ENCODE measurements at regions not wholly inside any gene's neighbourhood (a gene's known extent, or its start where the extent isn't known, plus 50 kb on each side); places are given as distances from the start of the nearest gene placed in this dataset.
A peak's percentile ranks its signal among the peaks of the same experiment; 100 is the strongest.

DNA sequence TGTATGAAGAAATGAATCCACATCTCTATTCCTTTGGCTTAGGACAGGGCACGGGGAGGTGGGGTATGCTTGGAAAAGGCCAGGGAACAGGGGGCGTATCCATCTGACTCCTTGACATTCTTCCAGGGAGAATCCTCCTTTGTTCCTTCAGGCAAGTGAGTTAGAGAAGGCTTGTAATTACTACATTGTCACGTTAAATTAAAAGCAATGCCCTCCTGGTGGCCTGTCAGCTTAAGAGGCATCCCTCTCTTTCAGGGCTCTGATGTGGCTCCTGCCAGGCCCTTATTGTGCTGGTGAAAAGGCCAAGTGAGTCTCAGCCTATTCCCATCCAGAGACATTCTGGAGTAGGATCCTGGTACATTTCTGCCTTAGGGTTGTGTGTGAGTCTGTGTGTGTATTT lies 128.3 kb downstream of the FOXA2 start:
- no peaks in the 10 kb centered on the region for H3K9me3 ChIP-seq
- H3K4me1 Mint-ChIP-seq (ENCODE audit: low read depth, unreplicated experiment), result peaks cover 7% of the 10 kb centered on the region
- H3K27ac Mint-ChIP-seq (ENCODE audit: unreplicated experiment), result no peak overlapping the region
- no peak for DNase-seq
- no peak overlapping the region for H3K4me3 Mint-ChIP-seq (ENCODE audit: unreplicated experiment)
- no peaks in the 10 kb centered on the region for H3K27me3 ChIP-seq (replicated peaks; ENCODE audit: control insufficient read depth, insufficient read depth, low read length)
- intact Hi-C loops (cut with micrococcal nuclease; ENCODE audit: unreplicated experiment), result no loop called here
- no peaks in the 10 kb centered on the region for H3K36me3 ChIP-seq (ENCODE audit: control insufficient read depth, insufficient read depth, low read length)
- CTCF ChIA-PET, result no interaction called here
- no peaks in the 10 kb centered on the region for H3K36me3 Mint-ChIP-seq (ENCODE audit: insufficient read depth, unreplicated experiment)
- no TSS peak for BruUV-seq (replicated peaks)
- H3K27me3 Mint-ChIP-seq (ENCODE audit: insufficient read depth, unreplicated experiment), result peaks cover 7% of the 10 kb centered on the region
- POLR2A ChIA-PET, result no interaction called here
- no peaks in the 10 kb centered on the region for H3K4me1 ChIP-seq
- no peak overlapping the region for H3K4me3 ChIP-seq (ENCODE audit: low read depth, low read length)
- TF ChIP-seq, protein P1, sequence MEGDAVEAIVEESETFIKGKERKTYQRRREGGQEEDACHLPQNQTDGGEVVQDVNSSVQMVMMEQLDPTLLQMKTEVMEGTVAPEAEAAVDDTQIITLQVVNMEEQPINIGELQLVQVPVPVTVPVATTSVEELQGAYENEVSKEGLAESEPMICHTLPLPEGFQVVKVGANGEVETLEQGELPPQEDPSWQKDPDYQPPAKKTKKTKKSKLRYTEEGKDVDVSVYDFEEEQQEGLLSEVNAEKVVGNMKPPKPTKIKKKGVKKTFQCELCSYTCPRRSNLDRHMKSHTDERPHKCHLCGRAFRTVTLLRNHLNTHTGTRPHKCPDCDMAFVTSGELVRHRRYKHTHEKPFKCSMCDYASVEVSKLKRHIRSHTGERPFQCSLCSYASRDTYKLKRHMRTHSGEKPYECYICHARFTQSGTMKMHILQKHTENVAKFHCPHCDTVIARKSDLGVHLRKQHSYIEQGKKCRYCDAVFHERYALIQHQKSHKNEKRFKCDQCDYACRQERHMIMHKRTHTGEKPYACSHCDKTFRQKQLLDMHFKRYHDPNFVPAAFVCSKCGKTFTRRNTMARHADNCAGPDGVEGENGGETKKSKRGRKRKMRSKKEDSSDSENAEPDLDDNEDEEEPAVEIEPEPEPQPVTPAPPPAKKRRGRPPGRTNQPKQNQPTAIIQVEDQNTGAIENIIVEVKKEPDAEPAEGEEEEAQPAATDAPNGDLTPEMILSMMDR (IDR thresholded peaks at IDR 0.05; ENCODE audit: insufficient read depth in 1 of 2, low read depth in 1 of 2, low read length in 1 of 2, severe bottlenecking in 1 of 2, unreplicated experiment in 1 of 2), result no peak
- H3K9me3 Mint-ChIP-seq (ENCODE audit: unreplicated experiment), result no peaks in the 10 kb centered on the region

DNA sequence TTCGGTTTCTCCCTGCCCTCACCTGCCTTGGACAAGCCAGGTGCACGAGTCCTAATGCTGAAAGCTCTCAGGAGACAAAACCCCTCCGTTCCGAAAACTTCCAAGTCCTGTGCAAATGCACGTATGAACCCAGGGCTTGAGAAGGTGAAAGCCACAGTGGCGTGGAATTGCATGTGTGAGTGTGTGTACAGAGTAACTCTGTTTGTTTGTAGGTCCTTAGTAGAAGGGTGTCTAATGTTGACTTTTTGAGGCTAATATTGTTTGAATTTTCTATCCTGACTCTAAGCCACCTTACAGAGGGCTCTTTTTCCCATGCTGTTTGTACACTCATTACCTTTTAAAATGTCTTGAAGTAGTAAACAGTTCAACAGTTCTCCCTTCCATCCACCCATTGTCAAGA lies 129.1 kb downstream of the FOXA2 start:
- Histone ChIP-seq H3K4me3 (ENCODE audit: low read depth, low read length) (no peak overlapping the region), H3K27me3 (replicated peaks; ENCODE audit: control insufficient read depth, insufficient read depth, low read length) (no peaks in the 10 kb centered on the region), H3K36me3 (ENCODE audit: control insufficient read depth, insufficient read depth, low read length) (no peaks in the 10 kb centered on the region), H3K4me1 (no peaks in the 10 kb centered on the region), H3K9me3 (no peaks in the 10 kb centered on the region)
- POLR2A ChIA-PET, result no interaction called here
- no TSS peak for BruUV-seq (replicated peaks)
- CTCF ChIA-PET, result no interaction called here
- Mint-ChIP-seq H3K27ac (ENCODE audit: unreplicated experiment) (no peak overlapping the region), H3K4me1 (ENCODE audit: low read depth, unreplicated experiment) (peaks cover 7% of the 10 kb centered on the region), H3K4me3 (ENCODE audit: unreplicated experiment) (no peak overlapping the region), H3K27me3 (ENCODE audit: insufficient read depth, unreplicated experiment) (peaks cover 8% of the 10 kb centered on the region), H3K9me3 (ENCODE audit: unreplicated experiment) (no peaks in the 10 kb centered on the region), H3K36me3 (ENCODE audit: insufficient read depth, unreplicated experiment) (no peaks in the 10 kb centered on the region)
- TF ChIP-seq, protein P1 (IDR thresholded peaks at IDR 0.05; ENCODE audit: insufficient read depth in 1 of 2, low read depth in 1 of 2, low read length in 1 of 2, severe bottlenecking in 1 of 2, unreplicated experiment in 1 of 2), result no peak
- DNase-seq, result no peak
- intact Hi-C loops (cut with micrococcal nuclease; ENCODE audit: unreplicated experiment), result no loop called here

DNA sequence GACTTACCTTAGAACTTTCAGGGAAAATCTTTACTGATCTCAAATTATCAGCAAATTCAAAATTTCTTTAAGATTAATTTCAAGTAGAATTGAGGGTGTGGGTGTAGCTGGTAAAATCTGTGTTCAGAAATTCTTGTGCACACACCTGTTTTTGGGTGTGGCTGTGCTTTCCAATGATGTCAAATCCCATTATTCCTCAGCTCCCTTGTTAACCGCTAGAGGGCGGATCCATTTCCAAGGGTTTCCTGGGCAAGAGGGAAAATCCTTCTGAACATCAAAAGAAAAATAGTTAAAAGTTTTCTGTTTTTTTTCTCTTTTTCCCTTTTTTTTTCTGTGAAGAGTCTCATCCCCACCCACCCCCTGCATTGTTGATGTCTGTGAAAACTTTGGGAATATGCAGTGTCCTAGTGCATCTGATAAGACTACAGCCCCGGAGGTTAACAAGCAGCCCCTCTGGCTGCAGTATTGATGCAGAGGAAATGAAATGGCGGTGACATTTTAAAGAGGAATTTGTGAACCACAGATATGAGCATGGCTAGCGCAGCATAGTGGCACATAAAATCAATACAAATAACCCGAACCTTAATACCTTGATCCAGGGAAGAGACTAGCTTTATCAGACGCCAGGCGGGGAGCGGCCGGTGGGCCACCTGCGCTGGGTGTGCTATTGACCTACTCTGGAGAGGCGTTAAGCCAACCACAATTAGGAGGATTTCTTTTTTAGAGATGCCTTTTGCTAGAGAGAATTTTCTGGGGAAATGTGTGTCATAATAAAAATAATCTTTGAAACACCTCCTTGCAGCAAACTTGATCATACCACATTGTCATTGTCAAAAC lies 130.9 kb downstream of the FOXA2 start:
- TF ChIP-seq, protein P1 (IDR thresholded peaks at IDR 0.05; ENCODE audit: insufficient read depth in 1 of 2, low read depth in 1 of 2, low read length in 1 of 2, severe bottlenecking in 1 of 2, unreplicated experiment in 1 of 2), result peak; percentile 80 to 89
- H3K4me3 ChIP-seq (ENCODE audit: low read depth, low read length), result no peak overlapping the region
- Mint-ChIP-seq H3K9me3 (ENCODE audit: unreplicated experiment) (no peaks in the 10 kb centered on the region), H3K4me1 (ENCODE audit: low read depth, unreplicated experiment) (peaks cover 7% of the 10 kb centered on the region), H3K27ac (ENCODE audit: unreplicated experiment) (no peak overlapping the region), H3K36me3 (ENCODE audit: insufficient read depth, unreplicated experiment) (no peaks in the 10 kb centered on the region), H3K27me3 (ENCODE audit: insufficient read depth, unreplicated experiment) (peaks cover 10% of the 10 kb centered on the region), H3K4me3 (ENCODE audit: unreplicated experiment) (no peak overlapping the region)
- BruUV-seq (replicated peaks), result no TSS peak
- H3K36me3 ChIP-seq (ENCODE audit: control insufficient read depth, insufficient read depth, low read length), result no peaks in the 10 kb centered on the region
- H3K4me1 ChIP-seq, result no peaks in the 10 kb centered on the region
- H3K27me3 ChIP-seq (replicated peaks; ENCODE audit: control insufficient read depth, insufficient read depth, low read length), result no peaks in the 10 kb centered on the region; the same call in 1 of the 2 replicates
- no peaks in the 10 kb centered on the region for H3K9me3 ChIP-seq
- ChIA-PET POLR2A (interaction anchor here (0.5 to 0.9 kb wide), 3 partner anchors 50 to 131 kb away, joined by 3 to 8 read pairs (median 6); partner anchors contain the start of gene FOXA2), CTCF (interaction anchor here (0.7 to 2.4 kb wide), 15 partner anchors 9 to 232 kb away, joined by 3 to 19 read pairs (median 3); partner anchors contain the start of gene FOXA2)
- intact Hi-C loops (cut with micrococcal nuclease; ENCODE audit: unreplicated experiment), result loop anchor here (1.0 to 2.0 kb wide), 8 partner anchors 17 to 231 kb away; partner anchors contain the start of gene FOXA2
- DNase-seq, result peak; percentile 58 to 67

Measured in Caco-2 (cell line).